GM19468 (cell line): ENCODE measurements at regions not wholly inside any gene's neighbourhood (a gene's known extent, or its start where the extent isn't known, plus 50 kb on each side); places are given as distances from the start of the nearest gene placed in this dataset.
"Not testable (repeated sequence)": the region's sequence is repeated elsewhere in the genome, so short reads cannot be mapped to it uniquely, and the experiment has no call there.

Source experiments
- ATAC-seq: cut with Tn5 transposase; IDR thresholded peaks from one replicate; pipeline ENCODE4 v1.9.1; 2021; ENCODE audit warnings: mild to moderate bottlenecking, moderate library complexity, moderate number of reproducible peaks; ENCODE audit not compliant: unreplicated experiment; ENCODE audit errors: extremely low read depth

DNA sequence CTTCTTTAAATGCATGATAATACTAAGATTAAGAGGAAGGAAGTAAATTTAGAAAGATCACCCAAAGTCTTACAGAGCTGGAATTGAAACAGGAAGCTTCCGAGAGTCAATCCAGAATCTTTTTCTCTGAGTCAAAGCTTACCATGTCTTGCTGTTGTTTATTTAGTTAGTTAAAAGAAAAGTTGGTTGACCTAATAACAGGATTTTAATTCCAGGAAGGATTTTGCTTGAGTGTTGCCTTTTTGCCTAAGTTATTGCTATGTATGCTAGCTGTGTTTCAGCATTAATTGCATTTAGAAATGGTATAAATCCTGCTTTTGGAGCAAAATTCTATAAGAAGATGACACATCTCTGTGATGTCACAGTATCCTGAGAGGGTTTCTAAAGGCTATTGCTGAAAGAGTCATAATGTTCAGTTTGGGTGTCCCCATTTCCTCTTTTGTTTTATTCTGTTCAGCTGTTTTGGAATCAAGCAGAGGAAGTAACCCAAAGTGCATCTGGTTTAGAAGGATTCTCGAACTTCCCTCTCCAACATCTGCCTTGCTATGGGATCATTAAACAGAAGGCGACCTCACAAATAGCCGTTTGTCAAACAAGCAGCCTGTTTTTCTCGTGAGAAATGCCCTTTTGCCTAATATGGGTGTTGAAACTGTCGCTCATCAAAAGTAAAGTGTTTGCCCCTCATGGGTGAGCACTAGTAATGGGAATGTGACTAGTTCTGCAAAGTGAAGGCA, 271.5 kb upstream of the MMADHC start:
- ATAC-seq = no peak

DNA sequence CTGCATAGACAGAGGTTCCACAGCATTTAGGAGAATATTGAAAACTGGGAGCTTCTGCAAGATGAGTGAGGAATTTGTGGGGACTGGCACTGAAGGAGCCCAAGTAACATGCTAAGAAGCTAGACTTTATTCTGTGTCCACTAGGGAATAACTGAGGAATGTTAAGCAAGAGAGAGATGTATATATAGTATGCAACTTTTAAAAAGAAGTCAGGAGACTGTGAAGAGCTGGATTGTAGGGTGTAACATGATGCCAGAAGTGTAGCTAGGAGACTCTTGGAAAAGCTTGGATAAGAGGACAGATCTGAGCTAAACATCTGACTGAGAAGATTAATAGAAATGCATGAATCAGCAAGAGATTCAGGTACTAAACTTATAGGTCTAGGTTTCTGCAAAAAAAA, 270.6 kb upstream of the MMADHC start:
- ATAC-seq = no peak

DNA sequence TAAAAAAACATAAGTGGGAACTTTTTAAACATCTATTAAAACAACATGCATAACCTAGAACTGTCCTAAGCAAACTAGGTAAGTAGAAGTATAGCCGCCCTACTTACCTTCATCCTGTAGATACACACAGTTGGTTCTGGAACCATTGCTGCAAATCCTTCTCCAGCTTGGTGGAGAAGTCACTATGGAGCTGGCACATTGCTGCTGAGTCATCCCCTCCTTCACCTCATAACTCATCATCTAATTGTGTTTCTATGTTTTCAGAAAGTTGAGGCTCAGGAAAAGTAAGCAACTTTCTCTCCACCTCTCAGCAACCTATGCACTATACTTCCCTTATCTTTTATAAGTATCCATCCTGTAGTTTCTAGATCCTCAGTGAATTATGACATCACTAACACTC, 269.8 kb upstream of the MMADHC start:
- no peak for ATAC-seq

DNA sequence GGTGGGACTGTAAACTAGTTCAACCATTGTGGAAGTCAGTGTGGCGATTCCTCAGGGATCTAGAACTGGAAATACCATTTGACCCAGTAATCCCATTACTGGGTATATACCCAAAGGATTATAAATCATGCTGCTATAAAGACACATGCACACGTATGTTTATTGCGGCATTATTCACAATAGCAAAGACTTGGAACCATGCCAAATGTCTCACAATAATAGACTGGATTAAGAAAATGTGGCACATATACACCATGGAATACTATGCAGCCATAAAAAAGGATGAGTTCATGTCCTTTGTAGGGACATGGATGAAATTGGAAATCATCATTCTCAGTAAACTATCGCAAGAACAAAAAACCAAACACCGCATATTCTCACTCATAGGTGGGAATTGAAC, 268.3 kb upstream of the MMADHC start:
- not testable (repeated sequence) for ATAC-seq

DNA sequence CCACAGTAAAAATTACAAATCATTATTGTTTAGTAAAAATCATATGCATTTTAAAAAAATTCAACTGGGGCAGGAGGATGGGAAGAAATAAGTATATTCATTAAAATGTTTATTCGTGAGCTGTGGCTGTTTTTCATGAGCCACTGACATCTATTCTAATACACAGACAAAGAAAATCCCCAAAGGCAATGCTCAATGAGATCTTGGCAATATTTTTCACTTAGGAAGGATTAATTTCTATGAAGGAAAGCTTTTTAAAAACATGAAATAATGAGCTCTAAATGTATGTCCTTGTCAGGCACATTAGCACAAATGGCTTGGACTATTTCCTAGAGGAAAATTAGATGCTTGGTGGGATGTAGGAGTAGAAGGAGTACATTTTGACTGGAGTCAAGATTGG, 262.0 kb upstream of the MMADHC start:
- no peak for ATAC-seq

DNA sequence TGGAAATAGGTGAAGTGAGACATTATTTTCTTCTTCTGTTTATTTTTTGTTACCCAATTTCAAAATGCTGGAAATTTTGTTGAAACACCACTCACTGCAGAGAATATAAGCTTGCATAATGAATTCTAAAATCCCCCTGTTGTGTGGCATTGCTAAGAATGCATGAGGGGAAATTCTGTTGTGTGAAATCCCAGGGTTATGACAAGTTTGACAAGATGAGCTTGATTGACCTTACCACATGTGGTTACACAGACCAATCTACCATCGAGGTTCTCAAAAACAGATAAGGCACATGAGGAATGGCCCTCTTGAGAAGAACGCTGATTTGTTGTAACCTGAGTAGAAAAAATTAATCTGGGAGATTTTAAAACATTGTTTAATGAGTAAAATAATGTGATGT, 261.6 kb upstream of the MMADHC start:
- ATAC-seq = no peak

DNA sequence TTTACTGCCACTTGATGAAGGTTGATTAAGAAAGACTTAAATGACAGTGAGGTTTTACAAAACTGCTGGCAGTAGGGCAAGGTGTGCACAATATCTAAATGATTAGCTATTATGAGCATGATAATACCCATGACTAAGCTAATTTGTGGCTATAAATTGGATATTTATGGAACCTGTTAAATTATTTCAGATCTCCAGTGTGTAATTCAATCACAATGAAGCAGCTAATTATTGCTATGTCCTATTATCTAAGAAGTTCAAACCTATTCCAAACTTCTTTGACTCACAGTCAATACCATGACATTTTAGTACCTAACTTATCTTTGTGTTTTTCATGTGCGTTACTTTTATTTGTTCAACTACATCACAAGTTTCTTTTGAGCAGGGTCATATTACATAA, 253.8 kb upstream of the MMADHC start:
- no peak for ATAC-seq

DNA sequence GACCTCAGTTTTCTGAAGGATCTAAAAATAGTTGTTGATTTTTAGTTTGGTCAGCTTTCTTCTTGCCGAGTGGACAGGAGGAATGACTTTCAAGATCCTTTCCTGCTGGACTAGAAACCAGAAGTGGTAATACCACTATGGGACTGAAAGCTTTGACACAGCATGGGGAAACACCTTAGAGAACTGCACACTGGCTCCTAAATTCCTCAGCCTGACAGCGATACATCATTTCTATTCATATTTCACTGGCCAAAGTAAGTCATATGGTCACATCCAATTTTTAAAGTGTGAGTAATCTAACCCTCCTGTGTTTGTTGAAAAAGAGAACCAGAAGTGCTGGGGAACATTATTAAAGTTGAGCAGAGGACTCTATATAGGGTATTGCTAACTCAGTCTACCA, 244.7 kb upstream of the MMADHC start:
- ATAC-seq = no peak

DNA sequence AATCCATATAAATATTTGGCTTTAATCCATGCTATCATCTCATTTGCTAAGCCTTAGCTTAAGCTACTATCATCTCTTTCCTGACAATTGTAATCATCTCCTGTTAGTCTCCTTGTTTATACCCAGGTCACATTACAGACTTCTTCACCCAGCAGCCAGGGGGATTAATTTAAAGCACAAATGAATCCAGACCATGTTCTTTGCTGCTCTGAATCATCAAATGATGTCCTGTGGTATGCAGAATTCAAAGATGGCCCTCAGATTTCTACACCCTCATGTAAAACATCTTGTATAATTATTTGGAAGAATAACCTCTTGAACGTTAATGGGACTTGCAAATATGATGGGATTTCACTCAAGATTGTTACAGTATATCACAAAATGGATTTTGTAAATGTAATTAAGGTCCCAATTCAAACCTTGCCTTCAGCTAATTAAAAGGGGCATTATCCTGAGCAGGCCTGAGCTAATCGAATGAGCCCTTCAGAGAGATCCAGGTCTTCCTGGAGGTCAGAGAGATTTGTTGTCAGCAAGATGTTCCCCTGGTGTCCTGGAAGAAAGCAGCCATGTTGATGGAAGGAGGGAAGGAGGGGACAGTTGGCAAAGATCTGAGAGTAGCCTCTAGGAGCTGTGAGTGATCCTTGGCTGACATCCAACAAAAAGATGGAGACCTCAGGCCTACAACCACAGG, 241.1 kb upstream of the MMADHC start:
- ATAC-seq = no peak

DNA sequence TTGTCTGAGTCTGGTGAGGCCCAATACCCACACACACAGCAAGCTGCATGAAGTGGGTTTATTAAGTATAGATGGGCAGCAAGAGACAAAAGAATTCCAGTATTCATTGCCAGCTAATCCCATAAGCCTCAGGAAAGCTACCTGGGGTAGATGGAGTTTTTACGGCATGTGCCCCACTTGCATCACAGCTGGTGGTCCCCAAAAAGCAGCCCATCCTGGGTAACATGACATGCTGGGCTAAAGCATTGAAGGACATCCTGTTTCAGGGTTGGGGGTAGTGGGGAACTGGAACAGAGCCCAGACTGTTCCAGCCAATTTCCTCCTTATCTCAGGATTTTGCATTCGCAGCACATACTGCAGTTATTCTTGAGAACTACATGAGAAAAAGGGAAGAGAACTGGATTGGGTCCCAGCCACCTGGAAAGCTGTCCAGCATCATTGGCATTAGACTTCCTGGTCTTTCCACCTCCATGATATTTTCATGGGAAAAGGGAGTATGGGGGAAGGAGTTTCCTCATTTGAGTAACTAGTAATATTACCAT, 240.1 kb upstream of the MMADHC start:
- no peak for ATAC-seq

DNA sequence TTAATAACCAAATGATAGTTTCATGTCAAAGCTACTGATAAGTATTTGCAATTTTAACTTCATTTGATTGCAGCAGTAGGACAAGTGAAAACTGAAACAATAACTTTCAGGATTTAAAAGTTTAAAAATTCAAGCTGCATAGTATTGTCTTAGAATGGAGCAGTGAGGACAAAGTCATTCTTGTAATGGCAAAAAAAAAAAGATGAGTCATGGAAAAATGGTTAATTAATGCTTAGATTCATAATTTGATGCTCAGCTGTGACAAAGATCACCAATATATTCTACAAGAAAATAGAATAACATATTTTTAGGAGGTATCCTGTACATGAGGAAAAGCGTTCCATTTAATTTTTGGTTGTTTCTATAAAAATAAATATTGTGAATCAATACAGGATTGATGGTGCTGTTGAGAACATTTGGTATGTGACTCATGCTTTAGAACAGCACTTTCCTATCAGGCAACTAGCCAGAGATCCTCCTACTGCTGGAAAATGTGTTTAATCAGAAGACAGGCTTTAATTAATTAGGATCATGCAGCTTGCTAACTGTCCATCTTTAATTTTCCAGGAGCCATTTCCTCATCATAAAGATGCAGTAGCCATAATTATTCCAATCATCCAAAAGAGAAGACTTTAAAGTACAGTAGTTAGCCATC, 239.0 kb upstream of the MMADHC start:
- ATAC-seq = no peak

DNA sequence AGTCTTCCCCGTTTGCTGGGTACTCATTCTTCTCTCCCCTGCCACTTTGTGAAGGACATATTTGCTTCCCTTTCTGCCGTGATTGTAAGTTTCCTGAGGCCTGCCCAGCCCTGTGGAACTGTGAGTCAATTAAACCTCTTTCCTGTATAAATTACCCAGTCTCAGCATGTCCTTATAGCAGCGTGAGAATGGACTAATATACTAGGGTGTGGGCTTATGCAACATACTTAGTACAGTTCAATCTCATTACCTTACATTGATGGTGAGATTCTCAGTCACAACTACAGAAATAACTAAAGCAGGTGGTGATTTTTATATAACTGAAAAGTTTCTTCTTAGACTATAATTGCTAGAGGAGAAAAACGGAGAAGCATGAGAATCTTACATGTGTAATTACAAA, 237.9 kb upstream of the MMADHC start:
- ATAC-seq = no peak

DNA sequence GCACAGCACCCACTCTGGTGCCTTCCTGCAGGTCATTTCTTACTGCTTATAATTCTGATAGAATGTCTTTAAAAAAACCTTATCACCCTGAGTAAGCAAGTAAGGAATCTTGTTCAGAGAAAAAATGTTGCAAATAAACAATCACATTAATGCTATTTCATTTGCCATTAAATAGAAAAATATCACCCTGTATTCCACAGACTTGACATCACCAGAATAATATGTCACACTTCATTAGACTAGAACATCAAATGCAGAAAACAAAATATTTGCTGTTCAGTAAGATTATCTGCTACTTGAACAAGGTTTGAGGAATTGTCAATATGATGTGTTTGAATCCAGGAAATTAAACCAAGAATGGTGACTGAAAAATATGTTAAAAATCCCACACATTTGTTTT, 236.6 kb upstream of the MMADHC start:
- no peak for ATAC-seq

DNA sequence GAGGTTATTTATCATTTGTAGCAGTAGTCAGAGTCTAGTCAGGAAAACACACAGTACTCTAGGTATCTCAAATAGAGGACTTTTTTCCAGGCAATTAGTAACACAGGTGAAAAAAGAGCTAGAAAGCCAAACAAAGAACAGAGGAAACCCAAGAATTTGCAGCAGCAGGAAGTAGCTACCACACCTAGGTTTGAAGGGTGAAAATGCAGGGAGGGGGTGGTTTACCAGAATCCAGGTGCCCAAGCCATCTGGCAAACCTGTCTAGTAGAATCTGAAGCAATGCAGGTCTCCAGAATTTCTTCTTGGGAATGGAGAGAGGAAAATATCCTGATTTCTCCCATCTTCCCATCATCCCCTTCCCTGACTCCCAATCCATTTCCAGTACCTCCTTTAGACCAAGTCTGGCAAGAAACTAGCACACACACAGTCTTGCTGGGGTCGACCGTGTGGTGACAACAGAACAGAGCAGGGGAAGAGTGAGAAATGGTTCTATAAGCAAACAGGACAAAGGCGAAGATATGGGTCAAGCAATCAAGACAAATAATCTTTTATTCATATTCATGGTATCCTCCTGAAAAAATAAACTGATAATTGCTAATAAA, 231.9 kb upstream of the MMADHC start:
- no peak for ATAC-seq

DNA sequence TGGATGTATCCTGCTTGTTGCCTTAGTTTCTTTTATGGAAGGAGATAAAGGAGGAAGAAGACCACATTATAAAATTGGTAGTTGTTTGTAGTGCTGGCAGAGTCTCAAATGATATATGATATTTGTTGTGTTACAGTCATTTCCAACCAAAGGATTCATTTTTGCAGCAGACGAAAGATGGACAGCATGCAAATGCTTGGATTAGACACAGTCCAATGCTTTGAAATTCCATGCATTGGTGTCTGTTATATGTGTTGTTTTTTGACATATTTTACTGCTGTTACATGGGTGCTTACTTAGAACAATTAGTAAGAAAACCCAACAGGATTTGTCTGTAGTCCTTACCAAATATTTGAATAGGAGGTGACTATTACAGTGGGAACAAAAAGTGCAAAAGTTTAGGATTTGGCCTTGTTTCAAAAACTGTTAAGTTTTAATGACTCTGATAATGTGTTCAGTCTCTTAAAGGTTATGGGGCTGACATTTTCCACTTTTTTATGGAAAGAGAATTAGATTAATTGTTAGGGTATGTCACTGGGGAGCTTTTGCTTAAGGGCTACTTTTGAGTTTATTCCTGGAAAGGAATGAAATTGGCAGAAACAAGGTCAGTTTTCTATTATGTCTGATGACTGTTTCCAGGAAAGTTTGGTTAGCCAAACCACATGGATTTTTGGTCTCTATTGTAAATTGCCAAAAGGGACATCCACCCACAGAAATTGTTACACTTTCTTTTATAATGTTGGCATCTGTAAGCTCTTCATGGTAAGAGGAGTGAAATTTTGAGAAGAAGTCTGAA, 229.4 kb upstream of the MMADHC start:
- ATAC-seq = no peak

DNA sequence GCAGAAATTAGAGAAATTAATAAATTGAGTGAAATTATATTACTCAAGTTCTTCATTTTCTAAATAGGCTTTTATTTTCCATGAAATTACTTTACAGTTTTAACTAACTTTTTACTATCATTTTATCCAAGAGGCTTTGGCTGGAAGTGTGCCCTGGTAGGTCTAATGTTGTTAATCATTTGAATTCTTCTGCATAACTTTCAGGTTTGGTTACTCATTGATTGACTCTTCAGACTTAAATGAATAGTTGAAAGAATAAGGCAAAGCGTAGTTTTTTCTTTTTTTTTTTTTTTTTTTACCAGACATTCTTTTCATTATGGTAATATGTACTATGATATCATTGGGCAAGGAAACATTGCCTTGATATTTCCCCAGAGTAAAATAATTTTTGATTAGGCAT, 228.4 kb upstream of the MMADHC start:
- no peak for ATAC-seq

DNA sequence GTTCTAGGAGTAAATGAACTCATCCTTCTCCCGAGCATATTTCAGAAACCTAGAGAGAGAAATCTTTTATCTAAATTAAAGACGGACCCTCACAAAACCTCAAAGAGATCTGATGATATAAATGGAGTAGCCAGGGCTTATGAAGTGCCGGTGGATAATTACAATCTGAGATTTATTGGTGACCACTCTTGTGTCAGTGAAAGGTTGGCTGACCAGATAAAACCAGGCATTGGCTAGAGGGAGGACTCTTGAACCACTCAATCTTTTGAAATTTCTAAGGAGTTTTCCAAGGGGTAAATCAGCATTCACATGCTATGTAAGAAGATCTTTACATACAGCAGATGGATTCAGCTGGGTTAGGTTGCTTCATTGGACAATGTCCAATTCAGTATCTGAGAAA, 227.3 kb upstream of the MMADHC start:
- no peak for ATAC-seq

DNA sequence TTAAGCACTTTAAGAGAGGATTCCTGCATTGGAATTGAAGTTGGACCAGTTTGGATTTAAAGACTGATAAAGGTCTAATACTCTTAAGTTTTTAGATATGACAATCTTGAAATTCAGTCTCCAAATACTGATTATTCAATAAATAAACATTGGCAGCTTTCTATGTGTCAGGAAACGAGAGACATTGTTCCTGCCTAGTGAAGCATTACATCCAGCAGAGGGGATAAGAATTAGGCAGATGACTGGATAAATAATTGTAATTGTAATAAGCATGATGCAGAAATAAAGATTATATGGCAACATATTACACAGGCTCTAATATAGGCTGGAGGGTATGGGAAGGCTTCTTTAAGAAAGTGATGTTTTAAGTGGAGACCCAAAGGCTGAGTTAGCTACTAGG, 226.5 kb upstream of the MMADHC start:
- no peak for ATAC-seq

DNA sequence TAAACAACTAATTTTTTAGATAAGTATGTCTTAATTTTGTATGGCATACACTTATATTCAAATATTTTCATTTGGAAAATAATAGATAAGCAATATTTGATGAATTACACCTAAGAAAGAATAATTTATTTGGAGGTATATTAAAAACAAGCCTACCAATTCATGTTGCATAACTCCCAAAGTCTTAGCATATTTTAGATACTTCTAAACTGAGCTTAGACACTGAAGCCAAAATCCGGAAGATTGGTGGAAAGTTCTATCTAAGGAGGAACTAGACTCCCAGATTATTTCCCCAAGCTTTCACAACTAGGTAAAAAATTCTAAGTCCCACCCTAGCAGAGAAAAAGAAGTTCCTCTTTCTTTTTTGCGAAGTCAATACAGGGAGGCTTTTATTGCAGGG, 221.0 kb upstream of the MMADHC start:
- no peak for ATAC-seq

DNA sequence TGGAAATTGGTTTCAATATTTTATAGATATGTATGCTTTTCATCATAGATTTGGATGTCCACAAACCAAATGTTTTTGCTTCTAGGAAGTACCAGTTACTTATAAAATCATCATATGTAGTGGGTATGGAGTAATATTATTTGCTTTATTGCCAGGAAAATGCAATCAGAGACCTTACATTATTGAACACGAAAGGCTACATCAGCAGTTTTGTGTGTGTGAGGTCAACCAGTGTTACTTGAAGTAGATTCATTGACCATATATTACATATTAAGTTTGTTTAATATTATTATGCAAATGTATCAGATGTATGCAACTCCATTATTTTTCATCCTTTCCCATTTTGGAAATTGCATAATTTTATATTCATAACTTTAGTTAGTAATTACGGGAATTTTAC, 219.1 kb upstream of the MMADHC start:
- no peak for ATAC-seq
